Neural cell (in vitro differentiated cells): ENCODE measurements at regions not wholly inside any gene's neighbourhood (a gene's known extent, or its start where the extent isn't known, plus 50 kb on each side); places are given as distances from the start of the nearest gene placed in this dataset.
"Not testable (repeated sequence)": the region's sequence is repeated elsewhere in the genome, so short reads cannot be mapped to it uniquely, and the experiment has no call there.

ENCODE experiments used
- H2AFZ ChIP-seq: fragments of 200-600, 300-800 bp; sonication (generic), shearing (Covaris generic); 2 replicates; pipeline ENCODE4 v1.6.0; 2014; ENCODE audit warnings: low read depth, mild to moderate bottlenecking, antibody characterized with exemption, low read length, moderate library complexity
- H3F3A ChIP-seq: fragments of 200-600 bp; shearing (Covaris generic); 2 replicates; pipeline ENCODE4 v1.6.1; 2016; ENCODE audit warnings: mild to moderate bottlenecking, moderate library complexity, mixed read lengths, antibody characterized with exemption, low read length; ENCODE audit not compliant: insufficient read depth, poor library complexity, severe bottlenecking
- H3K27ac ChIP-seq: fragments of 200-600, 300-800 bp; sonication (generic), shearing (Covaris generic); 2 replicates; pipeline ENCODE4 v1.5.1; 2014; ENCODE audit warnings: mild to moderate bottlenecking, low read length, moderate library complexity
- H3K27me3 ChIP-seq: fragments of 300-800, 200-600 bp; sonication (generic), shearing (Covaris generic); 2 replicates; pipeline ENCODE4 v1.6.0; 2014; ENCODE audit warnings: mild to moderate bottlenecking, low read depth, low read length, moderate library complexity; ENCODE audit not compliant: insufficient read depth
- H3K36me3 ChIP-seq: fragments of 300-800, 200-600 bp; sonication (generic), shearing (Covaris generic); 2 replicates; pipeline ENCODE4 v1.5.1; 2014; ENCODE audit warnings: mild to moderate bottlenecking, antibody characterized with exemption, low read length, moderate library complexity; ENCODE audit not compliant: insufficient read depth
- H3K4me2 ChIP-seq: fragments of 300-800, 200-600 bp; sonication (generic), shearing (Covaris generic); 2 replicates; pipeline ENCODE4 v1.6.0; 2014; ENCODE audit warnings: mild to moderate bottlenecking, low read length
- H3K4me3 ChIP-seq: fragments of 300-800, 200-600 bp; sonication (generic), shearing (Covaris generic); 2 replicates; pipeline ENCODE4 v1.5.1; 2014; ENCODE audit warnings: mild to moderate bottlenecking, low read length, moderate library complexity
- H3K79me2 ChIP-seq: fragments of 200-600 bp; shearing (Covaris generic); replicated peaks from 2 replicates; pipeline ENCODE4 v1.6.0; 2014; ENCODE audit warnings: mild to moderate bottlenecking, low read length, moderate library complexity; ENCODE audit not compliant: insufficient read depth
- H3K9ac ChIP-seq: fragments of 300-800, 200-600 bp; sonication (generic), shearing (Covaris generic); 2 replicates; pipeline ENCODE4 v1.6.1; 2016; ENCODE audit warnings: mild to moderate bottlenecking, low read length, mixed read lengths
- H3K9me2 ChIP-seq: fragments of 200-600 bp; shearing (Covaris generic); 2 replicates; pipeline ENCODE4 v1.6.1; 2016; ENCODE audit warnings: mild to moderate bottlenecking, low read length, mixed read lengths; ENCODE audit not compliant: insufficient read depth
- H3K9me3 ChIP-seq: fragments of 200-600, 300-800 bp; sonication (generic), shearing (Covaris generic); 2 replicates; pipeline ENCODE4 v1.6.1; 2016; ENCODE audit warnings: mild to moderate bottlenecking, mixed run types, low read length, moderate library complexity, mixed read lengths
- H4K20me1 ChIP-seq: fragments of 200-600 bp; shearing (Covaris generic); 2 replicates; pipeline ENCODE4 v1.6.1; 2016; ENCODE audit warnings: mild to moderate bottlenecking, mixed run types; ENCODE audit not compliant: insufficient read depth

DNA sequence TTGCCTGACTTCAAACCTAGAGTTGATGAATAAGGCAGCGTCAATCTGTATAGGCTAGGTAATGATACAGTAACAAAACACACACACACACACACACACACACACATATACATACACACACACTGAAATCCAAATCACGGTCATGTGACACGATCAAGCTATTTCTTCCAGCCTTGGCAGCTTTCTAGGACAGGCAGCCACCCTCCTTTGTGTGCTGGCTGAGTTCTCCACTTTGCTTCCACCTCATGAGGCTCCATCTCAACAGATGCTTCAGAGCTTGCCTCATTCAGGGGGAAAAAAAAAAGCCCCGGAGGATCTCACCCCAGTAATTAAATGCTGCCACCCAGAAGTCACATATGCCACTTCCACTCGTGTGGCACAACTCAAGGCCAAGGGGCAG lies 217.9 kb downstream of the NPIPA8 start:
- not testable (repeated sequence) for H3K36me3 ChIP-seq, H3F3A ChIP-seq, H4K20me1 ChIP-seq, H3K4me3 ChIP-seq, H3K27ac ChIP-seq, H3K4me2 ChIP-seq, H3K79me2 ChIP-seq, H3K9me2 ChIP-seq, H2AFZ ChIP-seq, H3K9me3 ChIP-seq, H3K9ac ChIP-seq, H3K27me3 ChIP-seq

DNA sequence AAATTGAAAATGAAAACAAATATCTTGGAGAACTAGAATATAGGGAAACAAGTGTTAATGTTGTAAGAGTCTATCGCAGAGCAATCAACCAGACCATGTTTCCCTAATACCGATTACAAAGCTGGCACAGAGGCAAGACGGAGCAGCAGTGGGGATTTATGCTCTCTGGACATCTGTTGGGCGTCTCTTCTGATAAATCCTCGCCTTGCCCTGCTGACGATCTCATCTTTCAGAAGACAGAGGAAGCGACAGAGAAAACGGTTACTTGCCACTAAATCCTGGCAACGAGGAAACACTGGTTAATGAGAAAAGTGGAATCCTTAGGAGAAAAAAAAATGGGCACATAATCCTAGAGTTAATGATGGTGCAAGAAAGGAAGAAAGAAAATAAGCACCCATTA lies 218.5 kb downstream of the NPIPA8 start:
- H3K4me3 ChIP-seq, H3F3A ChIP-seq, H3K79me2 ChIP-seq, H3K27me3 ChIP-seq, H4K20me1 ChIP-seq, H3K9me2 ChIP-seq, H3K4me2 ChIP-seq, H3K27ac ChIP-seq, H2AFZ ChIP-seq, H3K36me3 ChIP-seq, H3K9ac ChIP-seq, H3K9me3 ChIP-seq: not testable (repeated sequence)

DNA sequence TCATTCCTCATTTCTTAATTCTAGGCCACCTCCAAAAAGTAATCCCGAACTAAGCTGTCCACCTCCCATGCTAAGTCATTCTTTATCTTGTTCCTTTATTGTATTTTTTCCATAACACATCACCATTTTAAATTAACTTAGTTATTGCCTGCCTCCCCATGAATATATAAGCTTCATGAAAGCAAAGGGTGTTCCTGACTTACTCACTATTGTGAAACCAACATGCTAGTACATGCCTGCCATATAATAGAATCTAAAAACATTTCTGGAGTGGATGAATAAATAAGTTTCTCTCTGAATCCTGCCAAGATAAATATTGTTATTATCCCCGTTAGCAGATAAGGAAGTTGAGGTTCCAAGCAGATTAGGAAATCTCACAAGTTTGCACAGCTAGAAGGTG lies 232.1 kb downstream of the NPIPA8 start:
- not testable (repeated sequence) for H2AFZ ChIP-seq, H4K20me1 ChIP-seq, H3K27ac ChIP-seq, H3K9me3 ChIP-seq, H3K4me3 ChIP-seq, H3F3A ChIP-seq, H3K27me3 ChIP-seq, H3K9me2 ChIP-seq, H3K36me3 ChIP-seq, H3K4me2 ChIP-seq, H3K79me2 ChIP-seq, H3K9ac ChIP-seq

DNA sequence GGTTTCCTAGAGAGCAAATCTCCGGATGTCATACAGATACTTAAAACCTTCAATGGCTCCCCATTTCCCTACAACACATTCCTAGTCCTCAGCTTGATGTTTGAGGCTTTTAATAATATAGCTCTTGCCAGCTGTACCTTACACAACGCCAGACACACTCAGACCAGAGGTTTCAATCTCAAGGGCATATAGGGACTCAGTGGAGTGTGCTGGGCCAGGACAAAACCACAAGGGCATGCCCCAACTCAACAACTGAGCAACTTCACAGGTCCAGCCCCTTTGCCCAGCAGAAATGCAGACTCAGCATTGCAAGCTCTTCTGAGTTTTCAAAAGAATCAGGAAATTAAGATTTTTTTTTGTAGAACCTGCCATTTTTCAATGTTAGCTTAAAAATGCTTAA lies 235.5 kb downstream of the NPIPA8 start:
- not testable (repeated sequence) for H3K27me3 ChIP-seq, H3K4me2 ChIP-seq, H3K9me2 ChIP-seq, H3K9ac ChIP-seq, H3K9me3 ChIP-seq, H3K79me2 ChIP-seq, H3F3A ChIP-seq, H3K4me3 ChIP-seq, H3K27ac ChIP-seq, H4K20me1 ChIP-seq, H2AFZ ChIP-seq, H3K36me3 ChIP-seq

DNA sequence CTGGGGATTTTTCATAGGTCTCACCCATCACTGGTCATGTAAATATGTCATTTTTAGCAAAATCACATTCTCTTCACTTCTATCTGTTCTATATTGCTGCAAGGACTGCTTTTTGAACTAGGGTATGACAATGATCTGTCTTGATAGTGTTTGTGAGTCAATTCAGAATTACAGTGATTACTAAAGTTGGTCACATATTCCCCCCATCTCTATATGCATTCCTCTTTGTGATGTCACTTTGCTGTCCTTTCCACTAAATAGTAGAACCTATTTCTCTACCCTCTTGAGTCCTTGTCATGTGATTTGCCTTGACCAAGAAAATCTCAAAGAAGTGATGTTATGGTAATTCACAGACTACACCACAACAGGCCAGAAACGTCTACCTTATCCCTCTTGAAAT lies 243.9 kb downstream of the NPIPA8 start:
- H3K9me3 ChIP-seq, H3K27ac ChIP-seq, H3K27me3 ChIP-seq, H3K79me2 ChIP-seq, H3K4me3 ChIP-seq, H3K9ac ChIP-seq, H2AFZ ChIP-seq, H3K4me2 ChIP-seq, H3K9me2 ChIP-seq, H3F3A ChIP-seq, H4K20me1 ChIP-seq, H3K36me3 ChIP-seq: not testable (repeated sequence)

DNA sequence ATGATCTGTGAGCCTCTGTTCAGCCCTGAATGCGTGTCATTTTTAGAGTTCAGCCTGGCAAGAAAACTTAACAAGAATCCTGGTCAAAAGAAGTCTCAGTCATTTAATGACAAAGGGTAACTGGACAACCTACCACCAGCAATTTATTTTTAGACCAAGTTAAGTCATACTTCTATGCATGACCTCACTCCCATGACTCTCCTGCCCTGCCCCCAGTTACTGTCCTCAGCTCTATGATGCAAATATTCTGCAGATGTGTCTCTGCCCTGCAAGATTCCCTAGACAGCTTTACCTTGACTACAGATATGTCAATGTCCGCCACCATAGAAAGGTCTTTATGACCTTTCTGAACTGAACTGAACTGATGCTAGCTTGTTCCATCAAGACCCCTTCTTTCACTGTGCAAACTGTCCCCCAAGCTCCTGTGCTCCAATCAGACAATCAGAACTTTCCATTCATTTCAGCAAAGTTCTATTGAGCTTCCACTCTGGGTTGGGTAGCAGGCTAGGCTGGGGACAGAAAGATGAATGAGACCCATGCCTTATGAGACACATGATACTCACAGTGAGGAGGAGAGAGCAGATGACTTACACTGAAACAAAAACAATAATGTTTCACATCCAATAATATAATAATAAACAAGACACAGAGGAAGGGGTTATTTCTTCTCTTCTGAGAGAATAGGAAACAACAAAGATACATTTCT lies 255.7 kb downstream of the NPIPA8 start:
- not testable (repeated sequence) for H3K9me3 ChIP-seq, H3K27ac ChIP-seq, H3F3A ChIP-seq, H3K4me2 ChIP-seq, H3K79me2 ChIP-seq, H3K9ac ChIP-seq, H4K20me1 ChIP-seq, H3K27me3 ChIP-seq, H3K36me3 ChIP-seq, H3K9me2 ChIP-seq, H3K4me3 ChIP-seq, H2AFZ ChIP-seq

DNA sequence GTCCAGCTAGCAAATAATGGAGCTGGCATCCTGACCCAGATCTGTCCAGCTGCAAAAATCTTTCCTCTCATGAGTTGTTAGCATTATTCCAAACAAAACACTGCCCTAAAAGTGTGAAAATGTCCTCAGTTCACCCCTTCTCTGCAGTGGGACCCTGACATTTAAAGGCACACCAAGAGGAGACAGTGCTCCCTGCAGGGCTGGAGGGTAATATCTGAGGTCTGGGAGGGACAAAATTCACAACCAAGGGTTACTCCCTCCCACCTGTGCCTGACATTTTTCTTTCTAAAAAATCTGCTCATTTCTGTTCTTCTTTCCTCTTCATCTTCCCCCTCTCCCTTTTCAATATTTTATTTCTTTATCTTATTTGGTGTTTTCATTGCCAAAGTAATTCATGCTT lies 258.6 kb downstream of the NPIPA8 start:
- H3K36me3 ChIP-seq, H3K79me2 ChIP-seq, H3K4me3 ChIP-seq, H4K20me1 ChIP-seq, H3K4me2 ChIP-seq, H3K9ac ChIP-seq, H3K27me3 ChIP-seq, H3F3A ChIP-seq, H3K9me2 ChIP-seq, H3K27ac ChIP-seq, H3K9me3 ChIP-seq, H2AFZ ChIP-seq: not testable (repeated sequence)
